GM12872 (cell line): ENCODE measurements at regions not wholly inside any gene's neighbourhood (a gene's known extent, or its start where the extent isn't known, plus 50 kb on each side); places are given as distances from the start of the nearest gene placed in this dataset.

ENCODE experiments used
- TF ChIP-seq, protein P1 (sequence below): IDR thresholded peaks from 3 replicates; pipeline ENCODE4 v1.5.1; 2011; ENCODE audit warnings: low read depth, mild to moderate bottlenecking, low read length, moderate library complexity; ENCODE audit not compliant: insufficient read depth

DNA sequence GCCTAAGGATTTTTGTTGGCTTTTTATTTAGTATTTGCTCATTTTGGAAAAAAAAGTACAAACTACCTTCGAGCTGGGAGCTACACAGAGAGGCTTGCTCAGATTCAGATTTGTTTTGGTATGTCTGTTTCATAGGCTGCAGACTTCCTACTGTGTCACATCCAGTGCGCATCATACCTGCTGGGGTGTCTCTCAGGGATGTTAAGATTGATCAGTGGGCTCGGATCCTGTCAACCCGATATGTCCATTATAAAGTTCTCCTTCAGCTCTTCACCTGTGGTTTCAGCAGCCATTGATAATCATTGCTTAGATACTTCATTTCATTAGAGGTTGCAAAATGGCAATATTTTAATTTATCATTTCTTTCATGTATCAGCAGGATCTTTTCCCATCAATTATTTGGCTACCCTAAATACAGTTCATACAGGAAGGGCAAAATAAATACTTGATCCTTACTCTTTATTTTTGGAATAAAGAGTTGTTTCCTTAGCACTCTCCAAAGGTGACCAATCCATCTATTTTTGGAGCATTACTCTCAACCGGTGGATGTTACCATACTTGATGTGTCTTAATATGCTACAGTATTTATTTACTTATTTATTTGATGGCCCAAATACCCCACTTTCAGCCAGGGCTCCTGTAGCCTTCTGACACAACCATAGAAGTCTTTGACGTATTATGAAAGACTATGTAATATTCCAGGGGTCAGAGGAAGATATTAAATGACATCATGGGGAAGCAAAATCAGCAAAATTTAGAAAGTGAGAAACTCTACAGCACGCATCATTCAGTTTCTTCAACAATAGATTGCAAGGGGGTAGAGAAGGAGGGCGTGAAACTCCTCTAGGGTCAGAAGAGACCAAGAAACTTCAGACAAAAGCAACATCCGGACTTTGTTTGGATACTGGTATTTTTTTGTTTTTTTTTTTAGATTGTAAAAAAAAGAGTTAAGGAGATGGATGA, 55.3 kb upstream of the HNRNPU start:
- TF ChIP-seq, protein P1, sequence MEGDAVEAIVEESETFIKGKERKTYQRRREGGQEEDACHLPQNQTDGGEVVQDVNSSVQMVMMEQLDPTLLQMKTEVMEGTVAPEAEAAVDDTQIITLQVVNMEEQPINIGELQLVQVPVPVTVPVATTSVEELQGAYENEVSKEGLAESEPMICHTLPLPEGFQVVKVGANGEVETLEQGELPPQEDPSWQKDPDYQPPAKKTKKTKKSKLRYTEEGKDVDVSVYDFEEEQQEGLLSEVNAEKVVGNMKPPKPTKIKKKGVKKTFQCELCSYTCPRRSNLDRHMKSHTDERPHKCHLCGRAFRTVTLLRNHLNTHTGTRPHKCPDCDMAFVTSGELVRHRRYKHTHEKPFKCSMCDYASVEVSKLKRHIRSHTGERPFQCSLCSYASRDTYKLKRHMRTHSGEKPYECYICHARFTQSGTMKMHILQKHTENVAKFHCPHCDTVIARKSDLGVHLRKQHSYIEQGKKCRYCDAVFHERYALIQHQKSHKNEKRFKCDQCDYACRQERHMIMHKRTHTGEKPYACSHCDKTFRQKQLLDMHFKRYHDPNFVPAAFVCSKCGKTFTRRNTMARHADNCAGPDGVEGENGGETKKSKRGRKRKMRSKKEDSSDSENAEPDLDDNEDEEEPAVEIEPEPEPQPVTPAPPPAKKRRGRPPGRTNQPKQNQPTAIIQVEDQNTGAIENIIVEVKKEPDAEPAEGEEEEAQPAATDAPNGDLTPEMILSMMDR, result no peak

DNA sequence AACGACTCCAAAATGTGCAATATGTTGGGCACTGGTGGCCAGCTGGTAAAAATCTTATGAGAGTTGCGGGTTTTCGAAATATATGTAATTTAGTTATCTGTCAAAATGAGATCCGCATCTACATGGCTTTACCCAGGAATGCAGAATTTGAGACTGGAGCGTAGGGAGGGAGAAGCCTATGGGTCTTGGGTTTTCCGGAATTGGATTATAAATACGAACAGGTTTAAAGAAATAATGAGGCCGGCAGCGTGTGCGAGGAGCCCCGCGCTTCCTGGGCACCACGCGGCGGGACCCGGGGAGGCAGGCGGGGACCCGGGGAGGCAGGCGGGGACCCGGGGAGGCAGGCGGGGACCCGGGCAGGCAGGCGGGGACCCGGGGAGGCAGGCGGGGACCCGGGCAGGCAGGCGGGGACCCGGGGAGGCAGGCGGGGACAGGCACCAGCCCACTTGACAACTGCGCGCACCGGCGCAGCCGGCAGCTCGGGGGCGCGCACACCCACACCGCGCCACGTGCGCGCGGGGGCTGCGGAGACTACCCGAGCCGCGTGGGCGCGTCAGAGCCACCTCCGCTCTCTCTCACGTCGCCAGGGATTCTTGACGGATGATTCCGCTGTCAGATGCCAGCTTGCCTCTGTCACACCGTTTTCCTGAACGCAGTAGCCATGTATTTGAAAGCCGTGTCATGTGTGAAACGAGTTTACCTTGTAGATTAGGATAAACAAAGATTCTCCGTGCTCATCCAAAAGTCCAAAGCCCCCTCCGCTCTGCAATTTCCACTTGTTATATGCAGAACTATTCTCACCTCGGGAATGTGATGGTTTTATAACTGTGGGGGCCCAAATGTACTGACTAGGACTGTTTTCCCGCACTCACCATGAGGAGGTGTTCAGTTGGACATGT, 54.3 kb upstream of the HNRNPU start:
- TF ChIP-seq, protein P1, result no peak

DNA sequence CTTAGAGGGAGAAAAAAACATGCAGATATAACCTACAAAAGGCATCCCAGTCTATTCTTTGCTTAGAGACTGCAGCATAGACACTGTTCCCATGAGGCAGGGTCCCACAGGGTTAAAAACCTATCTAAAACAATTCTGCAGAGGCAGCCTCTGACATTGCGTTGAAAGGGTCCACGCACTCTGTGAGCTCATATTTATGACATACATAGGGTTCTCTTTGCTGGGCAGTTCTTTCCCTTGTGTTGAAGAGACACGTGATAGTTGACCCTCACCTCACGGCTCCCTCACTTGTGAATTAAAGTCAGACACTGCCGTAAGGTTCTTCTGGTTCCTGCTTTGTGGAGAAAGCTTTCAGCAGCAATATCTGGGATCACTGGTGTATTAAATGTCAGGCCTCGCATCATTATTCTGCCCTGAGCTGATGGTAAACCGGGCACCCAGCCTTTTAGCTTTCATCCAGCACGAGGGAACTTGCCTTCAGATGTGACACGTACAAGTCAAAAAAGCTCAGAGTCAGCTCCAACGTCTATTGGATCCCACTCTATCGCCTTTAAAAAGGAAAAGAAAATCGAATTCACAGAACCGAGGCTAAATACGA, 52.8 kb upstream of the HNRNPU start:
- TF ChIP-seq, protein P1, result no peak

DNA sequence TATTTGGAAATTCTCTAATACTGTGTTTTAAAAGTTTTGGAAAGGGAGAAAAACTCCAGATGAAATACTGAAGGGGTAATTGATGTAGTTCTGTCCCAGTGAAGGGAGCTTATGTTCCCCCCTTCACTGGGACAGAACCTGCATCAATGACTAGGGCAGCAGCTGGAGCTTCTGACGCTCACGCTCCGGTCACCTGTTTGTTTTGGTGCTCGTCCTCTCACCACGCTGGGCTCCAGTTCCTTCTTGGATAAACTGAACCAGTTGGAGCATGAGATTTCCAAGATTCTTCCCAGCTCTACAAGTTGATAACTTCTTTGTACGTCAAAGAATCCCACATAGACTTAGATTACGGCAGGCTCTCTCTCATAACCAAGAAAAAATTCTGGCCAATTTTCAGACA, 51.4 kb upstream of the HNRNPU start:
- TF ChIP-seq, protein P1, result no peak

DNA sequence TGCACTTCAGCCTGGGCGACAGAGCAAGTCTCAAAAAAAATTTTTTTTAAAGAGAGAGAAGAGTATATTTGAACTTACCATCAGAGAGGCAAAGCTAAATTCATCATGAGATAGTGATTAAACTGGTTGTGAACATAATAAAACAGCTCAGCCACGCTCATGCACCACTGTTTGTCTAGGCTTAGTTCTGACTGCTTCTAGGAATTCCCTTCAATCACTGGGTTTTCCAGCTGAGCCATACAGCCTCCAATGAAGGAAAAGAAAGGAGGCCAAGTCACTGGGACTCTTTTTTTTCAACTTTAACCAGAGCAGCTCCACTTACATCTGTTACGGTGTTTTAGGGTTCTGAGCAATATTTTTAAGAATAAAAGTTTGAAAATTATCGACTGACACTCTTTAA, 50.4 kb upstream of the HNRNPU start:
- TF ChIP-seq, protein P1, result no peak
